ENCODE measurements at regions not wholly inside any gene's neighbourhood (a gene's known extent, or its start where the extent isn't known, plus 50 kb on each side); places are given as distances from the start of the nearest gene placed in this dataset.

GRCh38 chr14:80095623-80096022 is 115.7 kb downstream of the DIO2 start:
- Mint-ChIP-seq H3K4me3 (ENCODE audit: unreplicated experiment) (no peak overlapping the region), H3K9me3 (ENCODE audit: unreplicated experiment) (no peaks in the 10 kb centered on the region), H3K4me1 (ENCODE audit: low read depth, unreplicated experiment) (no peaks in the 10 kb centered on the region), H3K36me3 (ENCODE audit: insufficient read depth, unreplicated experiment) (no peaks in the 10 kb centered on the region), H3K27me3 (ENCODE audit: insufficient read depth, unreplicated experiment) (no peaks in the 10 kb centered on the region), H3K27ac (ENCODE audit: unreplicated experiment) (no peak overlapping the region)
- H3K27me3 ChIP-seq (replicated peaks; ENCODE audit: control insufficient read depth, insufficient read depth, low read length) = no peaks in the 10 kb centered on the region
- no peaks in the 10 kb centered on the region for H3K36me3 ChIP-seq (ENCODE audit: control insufficient read depth, insufficient read depth, low read length)
- DNase-seq = no peak
- no TSS peak for BruUV-seq (replicated peaks)
- intact Hi-C loops (cut with micrococcal nuclease; ENCODE audit: unreplicated experiment) = no loop called here
- no peaks in the 10 kb centered on the region; the same call in 1 of the 2 replicates for H3K9me3 ChIP-seq
- no peak for TF ChIP-seq CTCF (IDR thresholded peaks at IDR 0.05; ENCODE audit: insufficient read depth in 1 of 2, low read depth in 1 of 2, low read length in 1 of 2, severe bottlenecking in 1 of 2, unreplicated experiment in 1 of 2)
- no peak overlapping the region for H3K4me3 ChIP-seq (ENCODE audit: low read depth, low read length)
- ChIA-PET POLR2A (no interaction called here), CTCF (no interaction called here)
- H3K4me1 ChIP-seq = no peaks in the 10 kb centered on the region

GRCh38 chr14:80087411-80087810 is 123.9 kb downstream of the DIO2 start:
- Mint-ChIP-seq H3K36me3 (ENCODE audit: insufficient read depth, unreplicated experiment) (no peaks in the 10 kb centered on the region), H3K9me3 (ENCODE audit: unreplicated experiment) (peaks cover 9% of the 10 kb centered on the region), H3K4me1 (ENCODE audit: low read depth, unreplicated experiment) (no peaks in the 10 kb centered on the region), H3K27ac (ENCODE audit: unreplicated experiment) (no peak overlapping the region), H3K4me3 (ENCODE audit: unreplicated experiment) (no peak overlapping the region), H3K27me3 (ENCODE audit: insufficient read depth, unreplicated experiment) (no peaks in the 10 kb centered on the region)
- DNase-seq = no peak
- H3K4me3 ChIP-seq (ENCODE audit: low read depth, low read length) = no peak overlapping the region
- CTCF ChIA-PET = no interaction called here
- POLR2A ChIA-PET = no interaction called here
- BruUV-seq (replicated peaks) = no TSS peak
- intact Hi-C loops (cut with micrococcal nuclease; ENCODE audit: unreplicated experiment) = no loop called here
- H3K36me3 ChIP-seq (ENCODE audit: control insufficient read depth, insufficient read depth, low read length) = no peaks in the 10 kb centered on the region
- TF ChIP-seq CTCF (IDR thresholded peaks at IDR 0.05; ENCODE audit: insufficient read depth in 1 of 2, low read depth in 1 of 2, low read length in 1 of 2, severe bottlenecking in 1 of 2, unreplicated experiment in 1 of 2) = no peak
- H3K27me3 ChIP-seq (replicated peaks; ENCODE audit: control insufficient read depth, insufficient read depth, low read length) = no peaks in the 10 kb centered on the region
- no peaks in the 10 kb centered on the region for H3K9me3 ChIP-seq
- H3K4me1 ChIP-seq = no peaks in the 10 kb centered on the region

GRCh38 chr14:80084196-80084595 is 127.1 kb downstream of the DIO2 start:
- Mint-ChIP-seq H3K36me3 (ENCODE audit: insufficient read depth, unreplicated experiment) (no peaks in the 10 kb centered on the region), H3K4me3 (ENCODE audit: unreplicated experiment) (no peak overlapping the region), H3K4me1 (ENCODE audit: low read depth, unreplicated experiment) (no peaks in the 10 kb centered on the region), H3K9me3 (ENCODE audit: unreplicated experiment) (peaks cover under 1% of the 10 kb centered on the region), H3K27me3 (ENCODE audit: insufficient read depth, unreplicated experiment) (no peaks in the 10 kb centered on the region), H3K27ac (ENCODE audit: unreplicated experiment) (no peak overlapping the region)
- Histone ChIP-seq H3K4me3 (ENCODE audit: low read depth, low read length) (no peak overlapping the region), H3K36me3 (ENCODE audit: control insufficient read depth, insufficient read depth, low read length) (no peaks in the 10 kb centered on the region), H3K27me3 (replicated peaks; ENCODE audit: control insufficient read depth, insufficient read depth, low read length) (no peaks in the 10 kb centered on the region), H3K4me1 (no peaks in the 10 kb centered on the region), H3K9me3 (no peaks in the 10 kb centered on the region)
- DNase-seq = no peak
- no TSS peak for BruUV-seq (replicated peaks)
- no peak for TF ChIP-seq CTCF (IDR thresholded peaks at IDR 0.05; ENCODE audit: insufficient read depth in 1 of 2, low read depth in 1 of 2, low read length in 1 of 2, severe bottlenecking in 1 of 2, unreplicated experiment in 1 of 2)
- ChIA-PET CTCF (no interaction called here), POLR2A (no interaction called here)
- intact Hi-C loops (cut with micrococcal nuclease; ENCODE audit: unreplicated experiment) = no loop called here

Data from Caco-2 (cell line).